MCF 10A (cell line): ENCODE measurements at regions not wholly inside any gene's neighbourhood (a gene's known extent, or its start where the extent isn't known, plus 50 kb on each side); places are given as distances from the start of the nearest gene placed in this dataset.
"Not testable (repeated sequence)": the region's sequence is repeated elsewhere in the genome, so short reads cannot be mapped to it uniquely, and the experiment has no call there.

Source experiments
- BruUV-seq: library from RNA; stranded (reverse); fragments of 400-500 nt; replicated peaks from 2 replicates; lab custom pipeline; 2021; lab: Mats Ljungman, UMichigan
- CTCF ChIA-PET: fragments of 300-600 bp; sonication (Branson Sonifier 250); formaldehyde crosslinking; extraction: SDS; loops from one replicate; lab custom pipeline; 2021; ENCODE audit warnings: antibody characterized with exemption, inconsistent platforms; lab: Yijun Ruan, JAX
- POLR2A ChIA-PET: fragments of 300-600, 350-650 bp; sonication (Branson Sonifier 250); formaldehyde crosslinking; extraction: SDS; loops from one replicate; lab custom pipeline; 2020; ENCODE audit warnings: antibody characterized with exemption, inconsistent platforms; lab: Yijun Ruan, JAX
- DNase-seq: peaks from one replicate; pipeline ENCODE4 v3.0.0-alpha.2; 2018; ENCODE audit not compliant: unreplicated experiment
- H3K27ac Mint-ChIP-seq: one replicate; pipeline ENCODE4 v1.8.0; 2022; ENCODE audit warnings: mild to moderate bottlenecking, low read depth, mixed read lengths; ENCODE audit not compliant: unreplicated experiment
- H3K27me3 Mint-ChIP-seq: one replicate; pipeline ENCODE4 v1.8.0; 2022; ENCODE audit warnings: mixed read lengths; ENCODE audit not compliant: insufficient read depth, unreplicated experiment
- H3K36me3 Mint-ChIP-seq: one replicate; pipeline ENCODE4 v1.8.0; 2022; ENCODE audit warnings: mild to moderate bottlenecking, moderate library complexity, mixed read lengths; ENCODE audit not compliant: insufficient read depth, unreplicated experiment
- H3K4me1 Mint-ChIP-seq: one replicate; pipeline ENCODE4 v1.8.0; 2022; ENCODE audit warnings: mixed read lengths; ENCODE audit not compliant: insufficient read depth, unreplicated experiment
- H3K4me3 Mint-ChIP-seq: one replicate; pipeline ENCODE4 v1.8.0; 2022; ENCODE audit warnings: mild to moderate bottlenecking, moderate library complexity, mixed read lengths; ENCODE audit not compliant: unreplicated experiment
- H3K9me3 Mint-ChIP-seq: one replicate; pipeline ENCODE4 v1.8.0; 2022; ENCODE audit warnings: mixed read lengths; ENCODE audit not compliant: unreplicated experiment
- intact Hi-C: fragments of 100-400 bp; cut with micrococcal nuclease; formaldehyde crosslinking; loops from 2 replicates; pipeline ENCODE4 v1.14.1; 2022

GRCh38 chr2:87515875-87516274 lies 232.0 kb upstream of the PLGLB2 start:
- H3K4me1 Mint-ChIP-seq, POLR2A ChIA-PET, intact Hi-C loops, H3K27me3 Mint-ChIP-seq, H3K36me3 Mint-ChIP-seq, DNase-seq, CTCF ChIA-PET, H3K27ac Mint-ChIP-seq, BruUV-seq, H3K9me3 Mint-ChIP-seq, H3K4me3 Mint-ChIP-seq: not testable (repeated sequence)

- DNase-seq, H3K27me3 Mint-ChIP-seq, BruUV-seq, H3K36me3 Mint-ChIP-seq, H3K27ac Mint-ChIP-seq, H3K4me1 Mint-ChIP-seq, CTCF ChIA-PET, intact Hi-C loops, H3K4me3 Mint-ChIP-seq, POLR2A ChIA-PET, H3K9me3 Mint-ChIP-seq: not testable (repeated sequence)
These were observed 231.4 kb upstream of the PLGLB2 start for GRCh38 chr2:87516369-87516967.

GRCh38 chr2:87517438-87517837 lies 230.4 kb upstream of the PLGLB2 start:
- H3K27me3 Mint-ChIP-seq, H3K4me1 Mint-ChIP-seq, BruUV-seq, POLR2A ChIA-PET, H3K4me3 Mint-ChIP-seq, H3K9me3 Mint-ChIP-seq, intact Hi-C loops, H3K27ac Mint-ChIP-seq, DNase-seq, H3K36me3 Mint-ChIP-seq: not testable (repeated sequence)
- CTCF ChIA-PET, result interaction anchor here (0.6 kb wide), 1 partner anchor 1363 kb away, joined by 3 read pairs; no protein-coding TSS in a partner anchor

- H3K4me3 Mint-ChIP-seq, H3K27ac Mint-ChIP-seq, POLR2A ChIA-PET, intact Hi-C loops, H3K9me3 Mint-ChIP-seq, H3K36me3 Mint-ChIP-seq, DNase-seq, H3K27me3 Mint-ChIP-seq, BruUV-seq, H3K4me1 Mint-ChIP-seq, CTCF ChIA-PET: not testable (repeated sequence)
These were observed 229.8 kb upstream of the PLGLB2 start for GRCh38 chr2:87518066-87518465.

DNA sequence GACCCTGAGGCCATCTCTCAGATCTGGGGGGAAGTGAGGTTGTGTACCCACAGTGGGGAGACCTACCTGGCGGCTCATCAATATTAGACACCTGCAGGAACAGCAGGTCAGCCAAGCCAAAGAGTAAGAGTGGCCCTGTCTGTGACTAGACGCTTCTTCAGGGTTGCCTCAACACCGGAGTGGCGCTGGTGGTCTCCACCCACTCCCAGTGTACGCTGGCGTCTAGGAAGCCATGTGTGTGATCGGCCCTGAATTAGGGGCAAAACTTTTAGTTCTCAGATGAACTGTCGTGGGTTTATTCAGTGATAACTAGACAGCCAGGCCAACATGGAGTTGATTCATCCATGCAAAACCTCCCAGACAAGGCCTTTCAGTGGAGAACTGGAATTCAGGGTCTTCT lies 229.3 kb upstream of the PLGLB2 start:
- H3K4me3 Mint-ChIP-seq, H3K9me3 Mint-ChIP-seq, POLR2A ChIA-PET, H3K27me3 Mint-ChIP-seq, H3K27ac Mint-ChIP-seq, BruUV-seq, H3K4me1 Mint-ChIP-seq, H3K36me3 Mint-ChIP-seq, CTCF ChIA-PET, DNase-seq, intact Hi-C loops: not testable (repeated sequence)

DNA sequence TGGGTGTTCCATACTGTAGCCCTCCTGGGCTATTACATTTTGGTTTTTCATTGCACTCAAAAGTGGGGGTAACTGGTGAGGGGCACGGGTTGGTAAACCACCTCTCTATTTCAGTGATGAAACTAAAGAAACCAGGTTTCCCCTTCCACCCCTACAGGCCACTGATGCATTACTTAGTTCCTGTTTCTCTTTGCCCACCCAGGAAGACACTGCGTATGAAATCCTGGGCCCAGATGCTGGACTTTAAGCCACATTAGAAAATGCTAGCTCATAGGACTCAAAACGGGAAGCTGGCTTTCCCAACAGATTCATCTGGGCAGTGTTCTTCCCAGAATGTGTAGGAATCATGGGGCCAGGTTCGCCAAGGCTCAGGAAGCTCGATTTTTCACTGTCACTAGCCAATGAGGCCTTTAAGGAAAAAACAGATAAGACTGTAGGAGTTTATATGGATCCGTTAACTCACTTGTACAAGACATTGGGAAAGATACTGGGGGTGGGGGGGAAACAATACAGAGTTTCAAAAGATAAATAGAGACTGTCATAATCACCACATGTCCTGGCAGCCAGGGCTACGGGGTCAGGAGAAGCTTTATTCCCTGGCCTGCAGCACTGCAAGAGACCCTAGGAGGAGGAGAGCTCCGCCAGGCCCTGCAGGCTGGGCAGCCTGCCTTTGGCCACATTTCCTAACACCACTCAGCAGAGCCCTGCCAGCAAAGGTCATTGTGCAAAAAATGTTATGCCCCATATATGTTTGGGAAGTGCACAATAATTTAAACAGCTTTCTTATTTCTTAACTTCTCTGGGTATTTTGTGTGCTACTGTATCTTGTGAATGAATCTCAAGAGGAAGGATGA lies 228.5 kb upstream of the PLGLB2 start:
- H3K27ac Mint-ChIP-seq, H3K36me3 Mint-ChIP-seq, POLR2A ChIA-PET, H3K4me1 Mint-ChIP-seq, H3K9me3 Mint-ChIP-seq, intact Hi-C loops, BruUV-seq, CTCF ChIA-PET, H3K4me3 Mint-ChIP-seq, DNase-seq, H3K27me3 Mint-ChIP-seq: not testable (repeated sequence)

- H3K4me3 Mint-ChIP-seq, POLR2A ChIA-PET: not testable (repeated sequence)
These were observed 226.8 kb upstream of the PLGLB2 start for GRCh38 chr2:87521057-87521456.

GRCh38 chr2:87521489-87521888 lies 226.4 kb upstream of the PLGLB2 start:
- intact Hi-C loops, POLR2A ChIA-PET, H3K4me1 Mint-ChIP-seq, DNase-seq, CTCF ChIA-PET, H3K27ac Mint-ChIP-seq, H3K27me3 Mint-ChIP-seq, BruUV-seq, H3K36me3 Mint-ChIP-seq, H3K9me3 Mint-ChIP-seq, H3K4me3 Mint-ChIP-seq: not testable (repeated sequence)

More at GRCh38 chr2:87521057-87521456, 226.8 kb upstream of the PLGLB2 start:
- H3K4me1 Mint-ChIP-seq, H3K9me3 Mint-ChIP-seq, H3K27me3 Mint-ChIP-seq, BruUV-seq, CTCF ChIA-PET, intact Hi-C loops, H3K36me3 Mint-ChIP-seq, H3K27ac Mint-ChIP-seq, DNase-seq: not testable (repeated sequence)

- intact Hi-C loops, H3K27ac Mint-ChIP-seq, CTCF ChIA-PET, H3K4me1 Mint-ChIP-seq, DNase-seq, H3K4me3 Mint-ChIP-seq, BruUV-seq, POLR2A ChIA-PET, H3K9me3 Mint-ChIP-seq, H3K27me3 Mint-ChIP-seq, H3K36me3 Mint-ChIP-seq: not testable (repeated sequence)
These were observed 223.2 kb upstream of the PLGLB2 start for GRCh38 chr2:87524619-87525188.
